ENCODE measurements at regions not wholly inside any gene's neighbourhood (a gene's known extent, or its start where the extent isn't known, plus 50 kb on each side); places are given as distances from the start of the nearest gene placed in this dataset.
"Not testable (repeated sequence)": the region's sequence is repeated elsewhere in the genome, so short reads cannot be mapped to it uniquely, and the experiment has no call there.

DNA sequence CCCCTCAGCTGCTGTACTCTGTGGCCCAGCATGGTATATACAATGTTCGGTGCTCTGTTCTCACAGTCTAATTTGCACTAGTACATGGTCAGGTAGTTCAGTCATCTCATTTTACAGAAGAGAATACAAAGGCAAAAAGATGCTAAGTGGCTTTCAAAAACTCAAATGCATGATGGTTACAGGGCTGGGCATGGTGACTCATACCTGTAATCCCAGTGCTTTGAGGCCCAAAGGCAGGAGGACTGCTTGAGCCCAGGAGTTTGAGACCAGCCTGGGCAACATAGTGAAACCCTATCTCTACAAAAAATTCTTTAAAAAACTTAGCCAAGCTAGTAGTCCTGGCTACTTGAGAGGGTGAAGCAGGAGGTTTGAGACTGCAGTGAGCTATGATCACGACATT lies 210.5 kb upstream of the KIT start:
- intact Hi-C loops (cut with micrococcal nuclease): no loop called here
- POLR2A ChIA-PET: no interaction called here
- Histone ChIP-seq H3K4me3 (ENCODE audit: low read length) (no peak overlapping the region), H3K9me3 (ENCODE audit: control insufficient read depth in 2 of 3, low read length in 3 of 3) (peaks cover 0 to 5% (median 0%) of the 10 kb centered on the region in 3 experiments), H3K36me3 (ENCODE audit: control insufficient read depth in 2 of 3, insufficient read depth in 3 of 3, low read length in 3 of 3) (no peaks in the 10 kb centered on the region), H3K4me1 (ENCODE audit: control insufficient read depth in 2 of 2, insufficient read depth in 2 of 2, low read length in 2 of 2) (no peaks in the 10 kb centered on the region), H3K27me3 (ENCODE audit: control insufficient read depth in 2 of 2, insufficient read depth in 2 of 2, low read length in 2 of 2) (no peaks in the 10 kb centered on the region), H3K27ac (ENCODE audit: low read depth, low read length) (no peak overlapping the region)
- CTCF ChIA-PET: interaction anchor here (0.5 kb wide), 1 partner anchor 157 kb away, joined by 3 read pairs; no protein-coding TSS in a partner anchor
- Mint-ChIP-seq H3K4me1 (no peaks in the 10 kb centered on the region), H3K27me3 (peaks cover 5 to 22% (median 11%) of the 10 kb centered on the region in 5 donors), H3K4me3 (no peak overlapping the region), H3K27ac (no peak overlapping the region), H3K9me3 (peaks cover 4 to 31% (median 13%) of the 10 kb centered on the region in 11 donors), H3K36me3 (peaks cover 0 to 4% (median 0%) of the 10 kb centered on the region in 5 donors)
- no peak for ATAC-seq
- no peak for DNase-seq

GRCh38 chr4:54449999-54450398 lies 207.8 kb upstream of the KIT start:
- Histone ChIP-seq H3K27ac (ENCODE audit: low read depth, low read length) (no peak overlapping the region), H3K9me3 (ENCODE audit: control insufficient read depth in 2 of 3, low read length in 3 of 3) (peaks cover 0 to 5% (median 0%) of the 10 kb centered on the region in 3 experiments), H3K27me3 (ENCODE audit: control insufficient read depth in 2 of 2, insufficient read depth in 2 of 2, low read length in 2 of 2) (no peaks in the 10 kb centered on the region), H3K36me3 (ENCODE audit: control insufficient read depth in 2 of 3, insufficient read depth in 3 of 3, low read length in 3 of 3) (no peaks in the 10 kb centered on the region), H3K4me3 (ENCODE audit: low read length) (no peak overlapping the region), H3K4me1 (ENCODE audit: control insufficient read depth in 2 of 2, insufficient read depth in 2 of 2, low read length in 2 of 2) (no peaks in the 10 kb centered on the region)
- intact Hi-C loops (cut with micrococcal nuclease): no loop called here
- POLR2A ChIA-PET: no interaction called here
- CTCF ChIA-PET: no interaction called here
- Mint-ChIP-seq H3K27ac (no peak overlapping the region), H3K36me3 (peaks cover 0 to 4% (median 0%) of the 10 kb centered on the region in 5 donors), H3K27me3 (peaks cover 3 to 11% (median 6%) of the 10 kb centered on the region in 5 donors), H3K4me1 (no peaks in the 10 kb centered on the region), H3K9me3 (peaks cover 4 to 31% (median 13%) of the 10 kb centered on the region in 11 donors), H3K4me3 (no peak overlapping the region)
- DNase-seq (no peak), ATAC-seq (no peak)

- POLR2A ChIA-PET; H3K4me1 Mint-ChIP-seq; H3K27me3 ChIP-seq (ENCODE audit: control insufficient read depth in 2 of 2, insufficient read depth in 2 of 2, low read length in 2 of 2); DNase-seq; H3K27ac ChIP-seq (ENCODE audit: low read depth, low read length); intact Hi-C loops (cut with micrococcal nuclease); H3K36me3 Mint-ChIP-seq; H3K4me3 ChIP-seq (ENCODE audit: low read length); H3K4me3 Mint-ChIP-seq; CTCF ChIA-PET; H3K36me3 ChIP-seq (ENCODE audit: control insufficient read depth in 2 of 3, insufficient read depth in 3 of 3, low read length in 3 of 3); H3K9me3 ChIP-seq (ENCODE audit: control insufficient read depth in 2 of 3, low read length in 3 of 3); H3K27ac Mint-ChIP-seq; H3K27me3 Mint-ChIP-seq; ATAC-seq; H3K4me1 ChIP-seq (ENCODE audit: control insufficient read depth in 2 of 2, insufficient read depth in 2 of 2, low read length in 2 of 2): not testable (repeated sequence)
- peaks cover 7 to 57% (median 20%) of the 10 kb centered on the region in 11 donors for H3K9me3 Mint-ChIP-seq
Observed at GRCh38 chr4:54466960-54467359, 190.8 kb upstream of the KIT start.

DNA sequence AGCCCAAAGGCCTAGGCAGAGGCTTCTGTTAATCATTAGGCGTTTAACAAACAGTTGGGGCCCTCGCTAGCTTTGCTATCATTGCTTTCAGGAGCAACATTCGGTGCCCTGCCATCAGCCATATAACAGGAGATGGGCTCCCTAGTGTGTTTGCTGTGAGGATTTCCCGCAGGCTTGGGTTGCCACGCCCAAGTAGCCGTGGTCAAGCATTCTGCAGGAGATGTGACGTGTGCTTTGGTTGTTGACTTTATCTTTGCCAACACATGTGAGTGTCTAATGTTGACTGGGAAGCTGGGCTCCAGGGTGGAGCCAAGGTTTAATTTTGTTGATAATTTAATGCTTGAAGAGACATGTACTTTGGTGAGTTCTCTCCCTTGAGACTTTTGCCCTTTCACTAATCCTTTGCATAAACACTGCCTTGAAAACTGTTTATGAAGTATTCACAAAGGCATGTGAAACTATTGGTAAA lies 184.6 kb upstream of the KIT start:
- ChIA-PET CTCF (no interaction called here), POLR2A (no interaction called here)
- no peaks in the 10 kb centered on the region for H3K36me3 ChIP-seq (ENCODE audit: control insufficient read depth in 2 of 3, insufficient read depth in 3 of 3, low read length in 3 of 3)
- Mint-ChIP-seq H3K27ac (no peak overlapping the region), H3K27me3 (peaks cover 0 to 19% (median 6%) of the 10 kb centered on the region in 5 donors), H3K36me3 (no peaks in the 10 kb centered on the region), H3K9me3 (peaks cover 0 to 21% (median 4%) of the 10 kb centered on the region in 11 donors), H3K4me1 (no peaks in the 10 kb centered on the region), H3K4me3 (no peak overlapping the region)
- DNase-seq (no peak), ATAC-seq (no peak)
- H3K27ac ChIP-seq (ENCODE audit: low read depth, low read length): no peak overlapping the region
- H3K4me1 ChIP-seq (ENCODE audit: control insufficient read depth in 2 of 2, insufficient read depth in 2 of 2, low read length in 2 of 2): no peaks in the 10 kb centered on the region
- intact Hi-C loops (cut with micrococcal nuclease): no loop called here
- no peaks in the 10 kb centered on the region for H3K27me3 ChIP-seq (ENCODE audit: control insufficient read depth in 2 of 2, insufficient read depth in 2 of 2, low read length in 2 of 2)
- H3K4me3 ChIP-seq (ENCODE audit: low read length): no peak overlapping the region
- H3K9me3 ChIP-seq (ENCODE audit: control insufficient read depth in 2 of 3, low read length in 3 of 3): no peaks in the 10 kb centered on the region

- H3K27me3 Mint-ChIP-seq: peaks cover 0 to 23% (median 6%) of the 10 kb centered on the region in 5 donors
- DNase-seq (no peak), ATAC-seq (no peak)
- H3K36me3 Mint-ChIP-seq: no peaks in the 10 kb centered on the region
- no peak overlapping the region for H3K27ac Mint-ChIP-seq
- H3K4me1 Mint-ChIP-seq: no peaks in the 10 kb centered on the region
- intact Hi-C loops (cut with micrococcal nuclease): no loop called here
- Histone ChIP-seq H3K4me3 (ENCODE audit: low read length) (no peak overlapping the region), H3K9me3 (ENCODE audit: control insufficient read depth in 2 of 3, low read length in 3 of 3) (no peaks in the 10 kb centered on the region), H3K4me1 (ENCODE audit: control insufficient read depth in 2 of 2, insufficient read depth in 2 of 2, low read length in 2 of 2) (no peaks in the 10 kb centered on the region), H3K36me3 (ENCODE audit: control insufficient read depth in 2 of 3, insufficient read depth in 3 of 3, low read length in 3 of 3) (no peaks in the 10 kb centered on the region), H3K27me3 (ENCODE audit: control insufficient read depth in 2 of 2, insufficient read depth in 2 of 2, low read length in 2 of 2) (no peaks in the 10 kb centered on the region), H3K27ac (ENCODE audit: low read depth, low read length) (no peak overlapping the region)
- CTCF ChIA-PET: interaction anchor here (0.8 kb wide), 1 partner anchor 823 kb away, joined by 3 read pairs; no protein-coding TSS in a partner anchor
- H3K9me3 Mint-ChIP-seq: peaks cover 0 to 17% (median 4%) of the 10 kb centered on the region in 11 donors
- no peak overlapping the region for H3K4me3 Mint-ChIP-seq
- POLR2A ChIA-PET: no interaction called here
Observed at GRCh38 chr4:54473798-54474197, 184.0 kb upstream of the KIT start.

DNA sequence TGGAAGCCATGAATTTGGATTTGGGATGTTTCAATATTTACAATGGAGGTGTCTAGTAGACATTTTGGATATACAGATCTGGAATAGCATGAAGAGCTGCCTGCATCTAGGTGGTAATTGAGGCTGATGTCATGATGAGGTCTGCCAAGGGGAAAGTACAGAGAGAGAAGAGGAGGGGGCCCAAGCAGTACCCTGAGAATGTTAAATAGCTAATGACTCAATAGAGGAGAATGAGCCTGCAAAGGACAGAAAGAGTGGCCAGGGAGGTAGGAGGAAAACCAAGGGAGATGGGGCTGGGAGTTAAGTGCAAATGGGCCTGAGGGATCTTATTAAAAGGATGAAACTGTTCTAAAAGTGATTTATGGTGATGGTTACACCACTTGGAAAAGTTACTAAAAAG lies 182.2 kb upstream of the KIT start:
- Mint-ChIP-seq H3K36me3 (peaks cover 0 to 3% (median 0%) of the 10 kb centered on the region in 5 donors), H3K9me3 (peaks cover 0 to 22% (median 8%) of the 10 kb centered on the region in 11 donors), H3K4me3 (no peak overlapping the region), H3K27ac (no peak overlapping the region), H3K27me3 (peaks cover 0 to 27% (median 6%) of the 10 kb centered on the region in 5 donors), H3K4me1 (no peaks in the 10 kb centered on the region)
- H3K9me3 ChIP-seq (ENCODE audit: control insufficient read depth in 2 of 3, low read length in 3 of 3): no peaks in the 10 kb centered on the region
- no peaks in the 10 kb centered on the region for H3K4me1 ChIP-seq (ENCODE audit: control insufficient read depth in 2 of 2, insufficient read depth in 2 of 2, low read length in 2 of 2)
- no peaks in the 10 kb centered on the region for H3K27me3 ChIP-seq (ENCODE audit: control insufficient read depth in 2 of 2, insufficient read depth in 2 of 2, low read length in 2 of 2)
- DNase-seq: no peak
- H3K27ac ChIP-seq (ENCODE audit: low read depth, low read length): no peak overlapping the region
- no peak overlapping the region for H3K4me3 ChIP-seq (ENCODE audit: low read length)
- H3K36me3 ChIP-seq (ENCODE audit: control insufficient read depth in 2 of 3, insufficient read depth in 3 of 3, low read length in 3 of 3): no peaks in the 10 kb centered on the region
- ChIA-PET POLR2A (no interaction called here), CTCF (no interaction called here)
- intact Hi-C loops (cut with micrococcal nuclease): no loop called here
- no peak for ATAC-seq

GRCh38 chr4:54482529-54483200 lies 175.1 kb upstream of the KIT start:
- Mint-ChIP-seq H3K9me3 (peaks cover 0 to 25% (median 11%) of the 10 kb centered on the region in 11 donors), H3K4me1 (no peaks in the 10 kb centered on the region), H3K36me3 (peaks cover 0 to 3% (median 0%) of the 10 kb centered on the region in 5 donors), H3K4me3 (no peak overlapping the region), H3K27ac (no peak overlapping the region), H3K27me3 (peaks cover 0 to 15% (median 9%) of the 10 kb centered on the region in 5 donors)
- no peaks in the 10 kb centered on the region for H3K36me3 ChIP-seq (ENCODE audit: control insufficient read depth in 2 of 3, insufficient read depth in 3 of 3, low read length in 3 of 3)
- no peaks in the 10 kb centered on the region for H3K9me3 ChIP-seq (ENCODE audit: control insufficient read depth in 2 of 3, low read length in 3 of 3)
- intact Hi-C loops (cut with micrococcal nuclease): no loop called here
- H3K27me3 ChIP-seq (ENCODE audit: control insufficient read depth in 2 of 2, insufficient read depth in 2 of 2, low read length in 2 of 2): no peaks in the 10 kb centered on the region
- H3K4me1 ChIP-seq (ENCODE audit: control insufficient read depth in 2 of 2, insufficient read depth in 2 of 2, low read length in 2 of 2): no peaks in the 10 kb centered on the region
- CTCF ChIA-PET: no interaction called here
- no peak for ATAC-seq
- POLR2A ChIA-PET: no interaction called here
- DNase-seq: no peak
- no peak overlapping the region for H3K27ac ChIP-seq (ENCODE audit: low read depth, low read length)
- no peak overlapping the region for H3K4me3 ChIP-seq (ENCODE audit: low read length)

Data from naive thymus-derived CD4-positive, alpha-beta T cell (primary cell).